ENCODE measurements at regions not wholly inside any gene's neighbourhood (a gene's known extent, or its start where the extent isn't known, plus 50 kb on each side); places are given as distances from the start of the nearest gene placed in this dataset.

- DNase-seq: no peak
These were observed 437.1 kb upstream of the CTSO start for GRCh38 chr4:156390599-156391324.

DNA sequence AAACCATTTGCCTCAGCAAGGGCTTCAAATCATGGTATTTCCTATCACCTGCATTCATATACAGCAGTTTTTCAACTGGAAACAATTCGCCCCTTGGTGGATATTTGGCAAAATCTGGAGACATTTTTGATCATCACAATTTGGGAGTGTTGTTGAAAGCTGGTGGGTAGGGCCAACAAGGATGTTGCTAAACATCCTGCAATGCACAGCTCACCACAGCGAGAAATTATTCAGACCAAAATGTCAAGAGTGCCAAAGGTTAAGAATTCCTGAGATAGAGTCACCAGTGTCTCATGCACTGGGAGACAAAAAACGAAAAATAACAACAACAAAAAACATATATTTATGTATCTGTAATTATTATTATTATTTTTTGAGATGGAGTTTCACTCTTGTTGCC, 435.2 kb upstream of the CTSO start:
- DNase-seq: no peak

DNA sequence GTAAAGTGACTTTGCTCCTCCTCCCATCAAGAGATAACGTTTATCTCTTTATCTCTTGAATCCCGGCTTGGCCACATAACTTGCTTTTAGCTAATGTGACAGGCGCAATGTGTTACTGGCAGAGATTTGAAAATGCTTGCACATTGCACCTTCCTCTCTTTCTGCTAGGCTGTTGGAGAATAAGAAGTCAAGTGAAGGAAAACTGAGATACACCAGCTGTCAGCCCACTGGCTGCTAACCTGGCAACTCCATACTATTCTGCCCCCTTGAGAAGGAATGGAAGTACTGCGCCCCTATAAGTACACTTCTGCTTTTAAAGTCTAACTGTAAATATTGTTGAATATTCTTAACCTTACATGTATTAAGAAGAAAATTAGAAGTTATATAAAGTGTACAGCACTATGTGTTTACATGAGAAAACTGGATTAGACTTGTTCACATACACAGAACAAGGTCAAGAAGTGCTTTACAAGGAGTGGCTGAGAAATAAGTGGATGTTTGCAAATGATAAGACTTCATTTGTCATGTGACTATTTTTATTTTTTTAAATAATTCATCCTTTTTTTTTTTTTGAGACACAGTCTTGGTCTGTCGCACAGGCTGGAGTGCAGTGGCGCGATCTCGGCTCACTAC, 424.5 kb upstream of the CTSO start:
- no peak for DNase-seq

GRCh38 chr4:156377036-156377710, 423.5 kb upstream of the CTSO start:
- DNase-seq: no peak

DNA sequence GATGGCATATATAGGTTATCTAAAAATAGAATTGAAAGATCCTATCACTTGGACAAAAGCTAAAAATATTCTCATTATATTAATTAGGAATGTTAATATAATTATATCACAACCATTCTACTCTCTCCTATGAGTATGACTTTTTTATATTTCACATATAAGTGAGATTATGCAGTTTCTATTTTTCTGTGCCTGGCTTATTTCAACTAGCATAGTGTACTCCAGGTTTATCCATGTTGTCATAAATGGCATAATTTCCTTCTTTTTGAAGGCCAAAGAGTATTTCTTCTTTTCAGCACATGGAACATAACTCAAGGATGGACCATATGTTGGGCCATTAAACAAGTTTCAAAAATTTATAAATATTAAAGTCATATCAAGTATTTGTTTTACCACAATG, 421.2 kb upstream of the CTSO start:
- no peak for DNase-seq

DNA sequence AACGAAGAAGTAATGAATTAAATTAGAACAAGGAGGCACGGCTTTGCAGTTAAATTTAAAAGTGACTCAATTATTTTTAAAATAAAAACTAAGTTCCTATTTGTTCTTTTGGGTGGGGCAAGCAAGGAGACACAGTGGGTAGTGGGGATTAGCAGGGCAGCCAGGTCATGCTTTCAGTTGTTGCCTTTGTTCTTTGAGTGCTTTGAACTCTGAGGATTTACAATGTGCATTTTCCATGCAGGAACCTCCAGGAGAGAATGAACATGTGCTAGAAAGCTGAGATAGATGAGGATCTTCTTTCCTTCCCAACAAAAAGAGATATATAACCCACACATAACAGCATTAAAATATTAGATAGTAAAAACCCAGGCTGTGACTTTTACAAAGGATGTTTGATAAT, 420.4 kb upstream of the CTSO start:
- DNase-seq: peak; percentile 2

DNA sequence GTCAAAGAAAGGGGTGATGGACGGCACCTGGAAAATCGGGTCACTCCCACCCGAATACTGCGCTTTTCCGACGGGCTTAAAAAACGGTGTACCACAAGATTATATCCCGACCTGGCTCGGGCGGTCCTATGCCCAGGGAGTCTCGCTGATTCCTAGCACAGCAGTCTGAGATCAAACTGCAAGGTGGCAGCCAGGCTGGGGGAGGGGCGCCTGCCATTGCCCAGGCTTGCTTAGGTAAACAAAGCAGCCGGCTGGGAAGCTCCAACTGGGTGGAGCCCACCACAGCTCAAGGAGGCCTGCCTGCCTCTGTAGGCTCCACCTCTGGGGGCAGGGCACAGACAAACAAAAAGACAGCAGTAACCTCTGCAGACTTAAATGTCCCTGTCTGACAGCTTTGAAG, 413.8 kb upstream of the CTSO start:
- peak; percentile 80 for DNase-seq

GRCh38 chr4:156362581-156362980, 408.9 kb upstream of the CTSO start:
- no peak for DNase-seq

GRCh38 chr4:156347412-156348075, 393.9 kb upstream of the CTSO start:
- DNase-seq: peak; percentile 7

GRCh38 chr4:156346959-156347385, 393.3 kb upstream of the CTSO start:
- no peak for DNase-seq

- DNase-seq: no peak
These were observed 390.7 kb upstream of the CTSO start for GRCh38 chr4:156344397-156344796.

DNA sequence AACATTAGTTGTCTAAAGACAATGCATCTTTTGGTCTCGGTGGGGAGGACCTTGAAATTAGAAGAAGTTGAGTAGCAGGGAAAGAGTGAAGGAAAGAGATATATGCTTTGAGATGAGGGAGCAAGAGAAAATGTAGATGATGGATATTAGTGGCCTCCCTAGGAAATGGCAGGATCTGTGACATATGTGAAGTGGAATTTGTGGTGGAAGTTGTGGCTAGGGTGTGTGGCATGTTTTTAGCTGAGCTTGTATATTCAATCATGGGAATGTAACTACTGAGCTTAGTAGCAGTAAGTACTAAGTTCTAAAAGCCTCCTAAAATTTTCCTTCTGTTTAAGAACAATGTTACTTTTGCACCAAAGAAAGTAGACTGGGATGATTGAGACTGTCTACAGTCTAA, 382.8 kb upstream of the CTSO start:
- no peak for DNase-seq

DNA sequence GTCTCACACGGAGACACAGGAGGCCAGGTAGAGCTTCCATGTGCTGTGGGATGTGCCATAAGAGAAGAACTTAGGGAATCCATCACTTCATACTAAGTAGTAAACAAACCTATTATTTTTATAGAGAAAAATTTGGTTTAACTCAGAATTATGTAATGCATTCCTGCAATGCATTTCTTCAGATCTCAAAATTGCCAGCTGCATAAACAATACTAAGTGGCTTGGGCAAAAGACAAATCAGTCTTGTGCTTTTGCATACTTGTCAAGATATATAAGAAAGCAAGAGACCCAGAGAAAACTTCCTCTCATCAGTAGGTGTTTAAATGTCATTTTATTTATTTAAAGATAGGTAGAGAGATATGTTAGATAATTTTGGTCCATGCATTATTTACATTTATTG, 382.1 kb upstream of the CTSO start:
- DNase-seq: no peak

DNA sequence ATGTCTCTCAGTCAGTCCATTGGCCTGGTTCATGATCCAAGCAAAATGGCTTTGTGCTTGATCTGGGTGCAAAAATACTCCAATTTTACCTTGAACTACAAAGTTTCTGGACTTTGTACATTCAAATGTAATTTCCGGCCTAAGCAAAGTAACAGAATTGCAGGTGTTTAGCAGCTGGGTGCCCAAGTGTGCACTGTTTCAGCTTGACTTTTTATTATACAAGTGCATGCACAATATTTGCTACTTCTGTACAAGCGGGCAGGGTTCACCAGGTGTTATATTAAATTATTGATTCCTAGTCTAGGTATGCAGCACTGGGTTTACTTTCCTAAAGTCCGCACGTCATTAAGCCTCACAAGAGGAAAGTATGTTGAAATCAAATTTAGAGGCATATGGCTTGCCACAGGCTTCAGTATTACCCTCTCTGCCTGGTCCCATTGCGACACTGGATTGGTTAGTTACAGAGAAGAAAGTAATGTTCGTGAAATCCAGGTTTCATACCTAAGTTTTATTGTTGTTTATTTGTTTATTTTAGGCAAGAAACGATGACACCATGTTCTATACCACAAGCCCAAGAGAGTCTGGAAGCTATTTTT, 376.9 kb upstream of the CTSO start:
- no peak for DNase-seq

- no peak for DNase-seq
These were observed 376.1 kb upstream of the CTSO start for GRCh38 chr4:156329779-156330178.

- DNase-seq: no peak
These were observed 375.2 kb upstream of the CTSO start for GRCh38 chr4:156328882-156329281.

DNA sequence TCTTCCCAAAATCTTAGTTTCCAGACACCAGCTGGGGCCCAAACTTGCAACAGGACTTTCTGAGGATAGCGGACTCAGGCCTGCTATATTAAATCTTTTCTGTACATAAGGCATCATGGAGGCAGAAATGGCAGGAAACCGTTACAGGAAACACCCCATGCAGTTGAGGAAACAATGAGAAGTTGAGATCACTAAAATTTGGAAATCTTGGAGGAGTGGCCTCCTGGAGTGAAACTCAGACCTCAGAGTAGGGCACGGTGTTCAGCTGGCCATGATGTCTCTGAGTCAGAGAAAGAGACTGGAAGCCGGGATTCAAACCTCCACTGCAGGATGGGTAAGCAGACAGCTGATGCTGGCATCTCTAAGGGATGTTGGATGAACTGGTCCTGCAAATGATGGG, 372.6 kb upstream of the CTSO start:
- DNase-seq: no peak

- no peak for DNase-seq
These were observed 368.9 kb upstream of the CTSO start for GRCh38 chr4:156322592-156322991.

GRCh38 chr4:156321203-156321602, 367.5 kb upstream of the CTSO start:
- DNase-seq: no peak

DNA sequence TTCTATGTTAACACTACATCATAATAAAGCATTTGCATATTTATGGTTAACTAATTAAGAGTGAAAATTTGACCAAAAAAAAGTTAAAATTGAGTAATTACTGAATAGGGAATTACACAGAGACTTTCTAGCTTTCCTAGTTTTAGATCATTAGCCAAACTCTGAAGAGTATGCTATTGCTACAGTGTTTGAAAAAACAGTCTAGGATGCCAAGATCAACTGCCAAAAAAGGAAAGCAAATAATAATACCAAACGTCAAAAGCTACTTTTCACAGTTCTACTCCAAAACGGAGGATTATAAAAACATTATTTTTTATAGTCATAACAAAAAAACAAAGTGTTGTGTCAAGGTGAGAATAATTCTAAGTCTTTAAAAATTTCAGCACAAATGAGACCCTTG, 359.8 kb upstream of the CTSO start:
- no peak for DNase-seq

- DNase-seq: no peak
These were observed 358.7 kb upstream of the CTSO start for GRCh38 chr4:156312261-156312847.

- no peak for DNase-seq
These were observed 355.4 kb upstream of the CTSO start for GRCh38 chr4:156309031-156309430.

DNA sequence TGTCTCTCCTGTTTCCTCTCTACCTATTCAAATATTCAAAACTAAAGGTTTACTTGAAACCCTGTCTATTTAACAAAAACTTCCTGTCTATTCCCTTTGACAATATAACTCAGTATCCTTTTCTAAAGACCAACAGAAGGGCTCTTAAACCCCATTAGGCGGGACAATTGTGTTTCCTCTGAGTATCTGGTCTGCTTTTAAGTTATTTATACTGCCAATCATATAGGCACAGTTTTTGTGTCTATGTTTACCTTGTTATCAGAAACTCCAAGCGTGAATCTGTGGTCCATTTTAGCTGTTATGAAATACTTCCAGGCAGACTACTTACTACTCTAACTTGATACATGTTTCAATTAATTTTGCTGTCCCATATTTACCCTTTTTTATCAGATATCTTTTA, 350.0 kb upstream of the CTSO start:
- DNase-seq: peak; percentile 75

Measured in DMS53 (cell line).